Hematopoietic multipotent progenitor cell treated with erythropoietin and hydrocortisone succinate and interleukin-3 and kit ligand, for 15 days (in vitro differentiated cells): ENCODE measurements at regions not wholly inside any gene's neighbourhood (a gene's known extent, or its start where the extent isn't known, plus 50 kb on each side); places are given as distances from the start of the nearest gene placed in this dataset.
A peak's percentile ranks its signal among the peaks of the same experiment; 100 is the strongest.

Experiments used
- DNase-seq: peaks from one replicate; pipeline ENCODE4 v3.0.0-alpha.2; 2015; ENCODE audit warnings: low spot score

DNA sequence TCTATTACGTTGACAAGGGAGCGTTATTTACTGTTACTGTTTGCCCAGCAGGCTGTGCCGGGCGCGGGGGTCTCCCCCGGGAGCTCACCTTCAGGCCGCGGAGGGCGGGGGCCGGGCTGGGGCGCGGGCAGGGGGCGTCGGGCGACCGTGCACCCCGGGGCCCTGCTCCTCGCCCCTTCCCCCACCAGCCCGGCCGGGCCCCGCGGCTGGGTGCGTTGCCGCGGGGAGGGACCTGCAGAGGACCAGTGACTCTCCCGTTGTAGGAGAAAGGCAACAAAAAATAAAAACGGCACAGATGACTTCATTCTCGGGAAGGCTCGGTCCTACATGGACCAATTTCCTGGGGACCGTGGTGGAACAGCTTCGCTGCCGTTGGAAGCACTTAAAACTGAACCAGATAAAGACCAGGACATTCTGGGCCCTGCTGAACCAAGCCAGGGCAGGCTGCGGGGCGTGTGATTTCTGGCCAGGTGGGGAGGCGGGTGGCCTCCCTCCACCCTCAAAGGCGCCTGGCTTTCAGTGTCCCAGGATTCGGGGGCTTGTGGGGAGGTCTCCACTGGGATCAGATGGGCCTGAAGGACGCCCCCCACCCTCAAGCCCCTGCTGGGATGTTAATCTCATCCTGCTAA is 57.4 kb downstream of the IGLL1 start:
- no peak for DNase-seq

DNA sequence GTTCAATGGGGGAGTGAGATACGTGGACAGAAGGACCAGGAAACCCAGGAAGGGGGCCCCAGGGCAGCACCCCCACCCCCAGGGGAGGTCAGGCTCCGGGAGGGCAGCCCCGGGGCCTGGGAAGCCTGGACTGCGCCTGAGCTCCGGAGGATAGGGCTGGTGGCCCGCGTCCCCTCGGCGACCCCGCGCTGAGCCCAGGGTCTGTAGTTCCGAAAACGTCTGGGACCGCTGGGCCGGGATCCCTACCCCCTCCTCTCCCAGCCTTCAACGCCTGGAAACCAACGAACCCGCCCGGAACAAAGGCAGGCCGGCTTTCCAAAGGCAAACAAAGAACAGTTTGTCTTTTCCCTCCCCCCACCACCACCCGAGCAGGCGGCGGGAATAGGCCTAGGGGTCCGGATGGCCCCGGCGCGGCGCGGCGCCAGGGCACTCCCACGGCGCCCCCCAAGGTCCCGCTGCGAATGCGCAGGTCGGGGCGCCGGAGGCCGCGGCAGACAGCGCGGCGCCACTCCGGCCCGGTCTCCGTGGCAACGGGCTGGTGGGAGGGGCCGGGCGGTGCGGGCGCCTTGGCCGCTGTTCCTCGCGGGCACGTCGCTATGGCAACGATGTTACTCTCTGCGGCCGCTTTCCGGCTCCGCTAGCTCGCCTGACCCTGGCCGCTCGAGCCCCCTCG is 58.5 kb downstream of the IGLL1 start:
- DNase-seq: peak; percentile 63

GRCh38 chr22:23520863-23521440 is 59.1 kb downstream of the IGLL1 start:
- no peak for DNase-seq

DNA sequence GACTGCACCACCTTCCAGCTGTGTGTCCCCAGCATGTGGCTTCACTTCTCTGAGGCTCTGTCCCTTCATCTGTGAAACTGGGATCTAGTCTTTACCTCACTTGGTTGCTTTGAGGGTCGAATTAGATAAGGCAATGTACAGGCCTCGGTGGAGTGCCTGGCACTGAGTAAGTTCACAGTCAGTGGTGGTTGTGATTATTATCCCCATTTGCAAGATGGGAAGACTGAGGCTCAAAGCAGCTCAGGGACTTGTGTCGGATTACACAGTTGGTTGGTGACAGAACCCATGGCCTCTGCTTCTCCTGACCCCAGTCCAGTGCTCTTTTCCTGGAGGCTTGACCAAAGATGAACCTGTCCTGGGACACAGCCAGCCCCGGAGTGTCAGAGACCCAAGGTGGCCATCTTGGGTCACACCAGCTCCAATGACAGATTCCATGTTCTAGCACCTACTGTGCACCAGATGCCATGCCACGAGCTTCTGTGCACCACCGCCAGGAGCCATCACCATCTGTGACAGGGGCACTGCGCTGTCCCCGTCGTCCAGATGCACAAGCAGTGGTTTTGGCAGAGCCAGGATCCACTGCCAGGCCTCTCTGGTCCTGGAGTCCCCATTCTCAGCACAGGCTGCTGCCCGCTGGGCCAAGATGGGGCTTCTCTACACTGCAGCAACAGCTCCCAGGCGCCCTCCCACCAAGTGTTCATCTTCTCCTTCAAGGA is 60.5 kb downstream of the IGLL1 start:
- no peak for DNase-seq

DNA sequence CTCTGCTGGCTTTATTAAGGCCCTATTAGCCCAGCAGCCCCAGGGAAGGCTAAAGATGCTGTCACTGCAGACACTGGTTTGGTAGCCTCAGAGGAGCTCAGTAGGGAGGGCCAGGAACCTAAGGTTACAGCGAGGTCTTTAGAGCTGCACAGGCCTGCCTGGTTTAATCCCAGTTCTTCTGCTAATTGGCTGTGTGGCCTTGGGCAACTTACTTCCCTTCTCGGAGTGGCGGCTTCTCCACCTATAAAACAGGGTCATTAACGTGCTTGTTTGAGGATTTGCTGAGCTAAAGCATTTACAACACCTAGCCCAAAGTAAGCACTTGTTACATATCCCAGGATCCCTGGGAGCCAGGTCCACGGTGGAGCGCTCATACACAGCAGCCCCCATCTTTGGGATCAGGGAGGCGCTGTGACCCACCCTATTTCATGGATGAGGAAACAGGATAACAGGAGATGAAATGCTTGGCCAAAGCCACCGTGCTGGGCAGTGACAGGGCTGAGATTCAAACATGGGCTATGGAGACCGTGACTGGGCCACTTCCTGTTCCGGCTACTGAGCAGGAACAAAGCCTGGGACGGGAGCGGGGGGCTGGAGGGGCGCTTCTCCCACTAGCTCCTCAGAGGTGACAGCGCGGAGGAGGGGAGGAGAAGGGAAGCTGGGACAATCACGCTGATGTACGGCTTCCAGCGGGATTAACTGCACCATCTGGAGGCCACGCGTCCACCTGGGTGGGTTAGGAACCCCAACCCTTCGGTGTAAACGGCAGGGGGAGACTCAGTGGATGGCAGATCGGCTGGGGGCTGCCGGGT is 61.5 kb downstream of the IGLL1 start:
- DNase-seq: no peak

DNA sequence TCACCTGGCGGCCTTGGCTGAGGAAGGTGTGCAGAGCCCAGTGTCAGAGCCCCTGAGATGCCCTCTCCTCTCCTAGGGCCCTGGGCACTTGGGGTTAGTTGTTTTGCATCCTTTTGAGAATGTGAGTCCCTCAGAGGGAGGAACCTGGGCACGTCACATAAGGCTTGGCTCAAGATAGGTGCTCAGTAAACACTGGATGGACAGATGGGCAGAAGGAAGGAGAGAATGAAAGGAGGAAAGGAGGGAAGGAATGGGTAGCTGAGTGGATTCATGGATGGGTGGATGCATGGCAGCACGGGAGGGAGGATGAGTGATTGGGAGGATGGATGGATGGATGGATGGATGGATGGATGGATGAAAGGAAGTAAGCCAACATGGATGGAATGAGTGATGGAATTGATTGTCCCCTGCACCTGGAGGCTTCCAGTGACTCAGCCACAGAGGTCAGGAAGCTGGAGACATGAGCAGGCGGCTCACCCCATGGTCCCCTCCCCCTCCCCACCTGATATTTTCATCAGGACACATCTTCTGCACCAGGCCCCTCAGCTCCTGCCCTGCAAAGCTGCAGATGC is 62.2 kb downstream of the IGLL1 start:
- DNase-seq: no peak

- no peak for DNase-seq
These were observed 63.8 kb downstream of the IGLL1 start for GRCh38 chr22:23516304-23516703.

DNA sequence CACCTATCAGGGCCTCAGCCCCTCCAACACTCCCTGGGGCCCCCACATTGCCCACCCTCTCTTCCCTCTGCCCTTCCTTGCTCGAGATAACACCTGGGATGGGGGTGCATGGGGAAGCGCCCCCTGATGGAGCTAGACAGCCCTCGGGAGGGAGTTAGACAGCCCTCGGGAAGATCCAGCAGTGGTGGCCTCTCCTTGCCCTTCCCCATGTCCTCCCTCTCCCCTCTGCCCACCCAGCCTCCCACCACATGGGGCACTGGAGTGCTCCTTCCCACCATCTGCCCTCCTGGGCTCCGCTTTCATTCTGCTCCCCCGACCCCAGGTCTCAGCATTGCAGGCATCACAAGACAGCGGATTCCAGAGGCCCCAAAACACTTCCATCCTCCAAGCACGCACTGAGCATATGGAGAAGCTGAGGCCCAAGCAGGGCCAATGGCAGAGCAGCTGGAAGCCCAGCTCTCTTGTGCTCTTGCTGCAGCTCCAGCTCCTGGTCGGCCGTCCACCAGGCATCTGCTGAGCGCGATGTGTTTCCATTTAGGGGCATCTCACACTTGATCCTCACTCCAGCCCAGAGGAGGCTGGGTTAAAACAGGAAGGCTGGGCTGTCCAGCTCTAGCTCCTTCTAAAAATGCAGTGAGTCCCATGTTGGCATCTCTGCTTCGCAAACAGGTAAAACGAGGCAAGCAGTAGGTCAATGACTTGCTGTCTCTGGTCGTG is 65.6 kb downstream of the IGLL1 start:
- DNase-seq: no peak

GRCh38 chr22:23513705-23514104 is 66.4 kb downstream of the IGLL1 start:
- no peak for DNase-seq

GRCh38 chr22:23513133-23513532 is 67.0 kb downstream of the IGLL1 start:
- DNase-seq: no peak

DNA sequence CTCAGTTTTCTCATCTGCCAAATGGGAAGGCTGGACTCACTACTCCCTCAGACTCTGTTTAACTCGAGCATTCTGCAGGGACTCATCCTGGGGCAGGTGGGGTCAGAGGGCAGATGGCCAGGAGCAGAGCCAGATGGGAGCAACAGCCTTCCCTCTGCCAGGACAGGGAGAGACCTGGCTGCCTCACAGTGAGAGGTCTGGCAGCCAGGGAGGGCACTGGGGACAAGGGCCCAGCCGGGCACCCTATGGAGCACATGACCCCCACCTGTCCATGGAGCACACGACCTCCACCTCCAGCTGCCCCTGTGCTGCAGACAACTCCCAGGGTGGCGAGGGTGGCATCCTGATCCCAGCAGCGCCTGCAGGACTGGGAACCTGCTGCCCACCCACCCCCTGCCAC is 67.4 kb downstream of the IGLL1 start:
- no peak for DNase-seq

GRCh38 chr22:23512348-23512705 is 67.8 kb downstream of the IGLL1 start:
- DNase-seq: no peak

DNA sequence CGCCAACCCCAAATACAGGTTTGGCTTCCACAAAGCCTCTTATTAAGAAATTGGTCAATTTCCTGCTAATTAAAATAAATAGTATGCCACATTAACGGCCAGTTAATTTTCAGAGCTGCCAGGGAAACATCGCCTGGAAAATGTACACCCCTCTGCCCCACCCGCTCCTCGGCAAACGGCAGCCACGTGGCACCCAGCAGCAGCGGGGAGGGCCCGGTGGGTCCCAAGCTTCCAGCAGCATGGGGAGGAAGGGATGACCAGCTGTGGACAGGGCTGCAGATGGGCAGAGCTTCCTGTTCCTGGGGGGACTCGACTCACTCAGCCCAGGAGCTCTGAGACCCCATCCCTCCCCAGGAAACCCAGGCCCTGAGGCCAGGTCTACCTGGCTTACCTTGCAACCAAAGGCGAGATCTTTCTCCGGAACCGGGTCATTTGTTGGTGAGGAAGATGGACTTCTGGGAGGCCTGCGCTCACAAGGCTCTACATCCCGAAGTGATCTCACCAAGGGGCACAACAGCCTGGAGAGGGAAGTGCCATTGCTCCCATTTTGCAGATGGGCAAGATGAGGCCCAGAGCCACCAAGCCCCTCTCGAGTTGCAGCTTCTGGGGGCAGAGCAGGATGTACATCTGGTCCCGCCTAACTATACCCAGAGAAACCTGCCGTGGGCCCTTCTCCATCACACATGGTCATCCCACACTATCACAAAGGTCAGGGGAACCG is 68.3 kb downstream of the IGLL1 start:
- DNase-seq: no peak

GRCh38 chr22:23509571-23510302 is 70.4 kb downstream of the IGLL1 start:
- no peak for DNase-seq

DNA sequence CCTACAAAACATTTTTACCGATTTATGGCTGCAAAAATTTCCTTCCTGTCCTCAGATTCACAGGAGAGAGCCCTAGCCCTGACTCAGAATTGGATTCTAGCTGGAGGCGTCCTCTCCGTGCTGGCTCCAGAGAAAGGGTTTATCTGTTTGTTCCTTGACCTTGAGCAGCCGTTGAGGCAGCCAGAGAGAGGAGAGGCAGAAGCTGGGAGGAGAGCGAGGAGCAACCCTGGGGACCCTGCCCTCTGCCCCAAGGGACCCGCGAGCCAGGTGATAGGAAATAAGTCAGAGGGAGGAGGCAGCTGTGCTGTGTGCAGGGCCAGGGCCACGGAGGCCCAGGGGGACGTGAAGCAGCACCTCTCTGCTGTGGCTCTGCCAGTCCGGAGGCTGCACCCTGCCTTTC is 75.6 kb downstream of the IGLL1 start:
- no peak for DNase-seq

DNA sequence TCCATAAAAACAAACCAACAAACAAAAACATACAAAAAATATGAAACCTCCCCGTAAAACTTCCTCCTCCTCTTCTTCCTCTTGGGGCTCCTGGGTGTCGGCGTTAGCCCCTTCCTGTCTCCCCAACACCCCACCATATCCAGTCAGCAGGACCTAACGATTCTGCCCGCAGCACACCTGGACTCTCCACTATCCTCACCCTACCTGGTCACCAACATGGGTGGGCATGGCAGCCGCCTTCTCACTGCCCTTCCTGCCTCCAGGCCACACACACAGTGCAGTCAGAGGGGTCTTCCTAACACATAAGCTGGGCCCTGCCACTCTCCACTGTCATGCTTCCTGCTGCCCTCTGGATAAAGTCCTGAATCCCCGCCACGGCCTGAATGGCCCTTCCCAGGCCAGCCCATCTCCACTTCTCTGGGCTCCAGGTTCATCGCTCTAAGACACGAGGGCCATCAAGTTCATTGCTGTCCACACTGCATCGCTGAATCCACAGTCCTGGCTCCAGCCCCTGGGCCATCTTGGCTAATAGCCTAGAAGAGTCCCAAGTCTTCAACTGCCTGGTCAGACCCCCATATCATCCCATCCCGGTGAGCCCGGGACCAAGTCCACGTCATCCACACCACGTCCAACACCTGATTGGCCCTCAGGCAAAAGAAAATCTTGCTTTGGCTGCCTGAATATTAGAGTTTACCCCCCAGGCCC is 76.2 kb downstream of the IGLL1 start:
- DNase-seq: no peak

- no peak for DNase-seq
These were observed 76.9 kb downstream of the IGLL1 start for GRCh38 chr22:23503142-23503541.

- no peak for DNase-seq
These were observed 78.4 kb downstream of the IGLL1 start for GRCh38 chr22:23501708-23502107.

DNA sequence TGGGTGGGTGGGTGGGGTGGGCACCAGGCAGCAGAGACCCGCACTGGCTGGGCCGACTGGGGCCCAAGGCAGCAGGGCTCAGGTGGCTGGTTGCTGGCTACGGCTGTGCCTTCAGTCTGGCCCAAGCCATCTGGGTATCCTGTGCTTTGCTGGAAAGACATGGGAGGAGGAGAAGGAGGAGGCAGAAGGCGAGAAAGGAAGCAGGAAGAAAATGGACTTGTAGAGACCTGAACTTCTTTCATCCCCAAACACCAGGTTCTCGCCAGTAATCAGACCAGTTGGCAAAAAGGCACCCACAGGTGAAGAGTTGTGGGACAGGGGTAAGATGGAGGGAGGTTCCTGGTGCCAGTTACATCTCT is 78.8 kb downstream of the IGLL1 start:
- DNase-seq: no peak
